Uterus (tissue), 3 donors: ENCODE measurements at regions not wholly inside any gene's neighbourhood (a gene's known extent, or its start where the extent isn't known, plus 50 kb on each side); places are given as distances from the start of the nearest gene placed in this dataset.

Source experiments
- DNase-seq, 2 donors: peaks; one replicate each; pipeline ENCODE4 v3.0.0-alpha.2; 2019 to 2020
- H3K27ac ChIP-seq, 2 donors: fragments of 200-600 bp; sonication (generic); 1 replicate in 1 of 2; 2 replicates in 1 of 2; pipeline ENCODE4 v1.5.1; 2016 to 2018
- H3K27me3 ChIP-seq, 2 donors: fragments of 200-600 bp; sonication (generic); one replicate each; pipeline ENCODE4 v1.5.1; 2018 to 2019; ENCODE audit warnings: control low read depth in 1 of 2
- H3K36me3 ChIP-seq, 2 donors: fragments of 200-600 bp; sonication (generic); one replicate each; pipeline ENCODE4 v1.5.1; 2019; ENCODE audit warnings: control low read depth in 1 of 2
- H3K4me1 ChIP-seq, 2 donors: fragments of 200-600 bp; sonication (generic); one replicate each; pipeline ENCODE4 v1.5.1; 2018 to 2019; ENCODE audit warnings: control low read depth in 1 of 2
- H3K4me3 ChIP-seq, 2 donors: fragments of 200-600 bp; sonication (generic); 1 replicate in 1 of 2; 2 replicates in 1 of 2; pipeline ENCODE4 v1.5.1; 2018 to 2019; ENCODE audit warnings: mild to moderate bottlenecking in 1 of 2
- H3K9me3 ChIP-seq, 2 donors: fragments of 200-600 bp; sonication (generic); one replicate each; pipeline ENCODE4 v1.5.1; 2019; ENCODE audit warnings: control low read depth in 1 of 2
- POLR2A ChIP-seq, 2 donors: fragments of 450-650 bp; IDR thresholded peaks; one replicate each; pipeline ENCODE4 v1.6.1; 2016; ENCODE audit warnings: antibody characterized with exemption in 2 of 2, mild to moderate bottlenecking in 1 of 2, moderate library complexity in 1 of 2
- intact Hi-C: fragments of 100-400 bp; cut with DNase I; formaldehyde crosslinking; loops from one replicate; pipeline ENCODE4 v1.15.1; 2023; ENCODE audit warnings: low total_unique reads
- TF ChIP-seq, protein P1 (sequence below), 4 experiments: fragments of 200-600 bp in 2 of 4; fragments of 450-650 bp in 2 of 4; sonication (generic) in 2 of 4; IDR thresholded peaks; one replicate each; pipeline ENCODE4 v1.5.1; 2016 to 2019; ENCODE audit warnings: antibody characterized with exemption in 4 of 4, mild to moderate bottlenecking in 2 of 4, moderate library complexity in 1 of 4
- donor health status: DM: yes; HTN: yes; CAD: no.

DNA sequence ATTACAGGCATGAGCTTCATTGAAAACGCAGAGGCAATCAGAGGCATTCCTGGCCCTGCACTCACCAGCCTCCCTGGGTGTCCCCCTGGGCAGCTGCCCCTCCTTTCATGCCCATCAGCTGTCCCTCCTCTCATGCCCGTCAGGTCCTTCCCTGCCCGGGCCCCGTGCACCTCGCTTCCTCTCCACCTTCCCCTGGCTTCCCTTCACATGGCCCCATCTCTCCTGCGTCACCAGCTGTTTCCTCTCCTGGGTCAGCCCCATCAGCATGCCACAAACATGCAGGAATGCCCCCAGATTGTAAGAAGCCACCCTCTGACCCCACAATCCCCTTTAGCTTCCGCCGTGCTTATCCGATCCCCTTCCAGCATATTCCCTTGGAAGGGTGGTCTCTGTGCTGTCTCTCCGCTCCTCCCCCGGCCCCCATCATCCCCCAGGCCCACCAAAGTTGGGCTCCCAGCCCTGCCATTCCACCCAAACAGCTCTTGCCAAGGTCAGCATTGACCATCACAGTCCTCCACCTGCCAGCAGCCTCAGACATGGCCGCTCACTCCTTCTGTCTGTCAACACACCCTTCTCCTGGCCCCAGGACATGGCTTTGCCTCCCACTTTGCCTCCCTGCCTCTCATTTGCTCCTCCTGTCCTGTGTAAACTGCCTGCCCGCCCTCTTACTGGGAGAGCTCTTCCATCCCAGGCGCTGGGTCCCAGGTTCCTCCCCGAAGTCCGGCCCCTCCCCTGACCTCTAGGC lies 98.6 kb upstream of the IER5L start:
- H3K27ac ChIP-seq, result no peak overlapping the region
- H3K4me1 ChIP-seq, result no peaks in the 10 kb centered on the region
- peak; percentile 10 to 11 for DNase-seq
- no peaks in the 10 kb centered on the region for H3K27me3 ChIP-seq
- H3K9me3 ChIP-seq, result no peaks in the 10 kb centered on the region
- H3K36me3 ChIP-seq, result no peaks in the 10 kb centered on the region
- H3K4me3 ChIP-seq, result no peak overlapping the region
- intact Hi-C loops, result no loop called here
- TF ChIP-seq, protein P1, sequence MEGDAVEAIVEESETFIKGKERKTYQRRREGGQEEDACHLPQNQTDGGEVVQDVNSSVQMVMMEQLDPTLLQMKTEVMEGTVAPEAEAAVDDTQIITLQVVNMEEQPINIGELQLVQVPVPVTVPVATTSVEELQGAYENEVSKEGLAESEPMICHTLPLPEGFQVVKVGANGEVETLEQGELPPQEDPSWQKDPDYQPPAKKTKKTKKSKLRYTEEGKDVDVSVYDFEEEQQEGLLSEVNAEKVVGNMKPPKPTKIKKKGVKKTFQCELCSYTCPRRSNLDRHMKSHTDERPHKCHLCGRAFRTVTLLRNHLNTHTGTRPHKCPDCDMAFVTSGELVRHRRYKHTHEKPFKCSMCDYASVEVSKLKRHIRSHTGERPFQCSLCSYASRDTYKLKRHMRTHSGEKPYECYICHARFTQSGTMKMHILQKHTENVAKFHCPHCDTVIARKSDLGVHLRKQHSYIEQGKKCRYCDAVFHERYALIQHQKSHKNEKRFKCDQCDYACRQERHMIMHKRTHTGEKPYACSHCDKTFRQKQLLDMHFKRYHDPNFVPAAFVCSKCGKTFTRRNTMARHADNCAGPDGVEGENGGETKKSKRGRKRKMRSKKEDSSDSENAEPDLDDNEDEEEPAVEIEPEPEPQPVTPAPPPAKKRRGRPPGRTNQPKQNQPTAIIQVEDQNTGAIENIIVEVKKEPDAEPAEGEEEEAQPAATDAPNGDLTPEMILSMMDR (IDR thresholded peaks at IDR 0.05), result no peak
- TF ChIP-seq POLR2A (IDR thresholded peaks at IDR 0.05), result no peak

DNA sequence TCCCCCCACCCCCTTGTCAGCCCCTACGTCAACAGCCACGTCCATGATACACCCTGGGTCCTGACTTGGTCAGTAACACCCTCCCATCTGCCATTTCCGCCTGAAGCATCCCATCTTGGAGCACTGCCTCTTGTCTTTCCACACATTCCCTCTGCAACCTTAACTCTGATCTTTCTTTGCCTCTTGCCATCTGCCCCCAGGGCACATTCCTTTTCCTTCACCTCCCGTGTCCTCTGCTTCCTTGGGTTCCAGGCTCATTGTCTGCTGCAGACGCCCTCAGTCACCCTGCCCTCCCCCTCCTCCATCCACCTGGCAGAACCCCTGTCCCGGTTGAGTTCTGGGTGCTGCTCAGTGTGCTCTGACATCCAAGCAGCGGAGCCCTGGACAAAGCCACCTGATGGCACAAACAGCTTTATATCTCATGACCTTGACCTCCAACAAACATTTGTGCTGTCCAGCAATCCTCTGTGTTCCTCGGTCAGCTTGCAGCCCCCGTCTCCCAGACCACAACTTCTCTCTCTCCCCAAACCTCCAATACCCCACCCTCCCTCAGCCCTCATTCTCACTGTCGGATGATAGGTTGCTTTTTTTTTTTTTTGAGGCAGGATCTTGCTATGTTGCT lies 97.7 kb upstream of the IER5L start:
- DNase-seq, result peak in 1 of 2 donors; percentile 7
- H3K27me3 ChIP-seq, result no peaks in the 10 kb centered on the region
- H3K9me3 ChIP-seq, result no peaks in the 10 kb centered on the region
- no peak overlapping the region for H3K27ac ChIP-seq
- TF ChIP-seq POLR2A (IDR thresholded peaks at IDR 0.05), result no peak
- TF ChIP-seq, protein P1 (IDR thresholded peaks at IDR 0.05), result no peak
- no peaks in the 10 kb centered on the region for H3K4me1 ChIP-seq
- H3K36me3 ChIP-seq, result no peaks in the 10 kb centered on the region
- intact Hi-C loops, result no loop called here
- no peak overlapping the region for H3K4me3 ChIP-seq

GRCh38 chr9:129273941-129274684 lies 96.1 kb upstream of the IER5L start:
- DNase-seq, result peak in 1 of 2 donors; percentile 7
- Histone ChIP-seq H3K27ac (no peak overlapping the region), H3K4me1 (no peaks in the 10 kb centered on the region), H3K36me3 (no peaks in the 10 kb centered on the region), H3K9me3 (no peaks in the 10 kb centered on the region), H3K27me3 (no peaks in the 10 kb centered on the region), H3K4me3 (no peak overlapping the region)
- intact Hi-C loops, result no loop called here
- no peak for TF ChIP-seq POLR2A (IDR thresholded peaks at IDR 0.05)
- TF ChIP-seq, protein P1 (IDR thresholded peaks at IDR 0.05), result no peak

DNA sequence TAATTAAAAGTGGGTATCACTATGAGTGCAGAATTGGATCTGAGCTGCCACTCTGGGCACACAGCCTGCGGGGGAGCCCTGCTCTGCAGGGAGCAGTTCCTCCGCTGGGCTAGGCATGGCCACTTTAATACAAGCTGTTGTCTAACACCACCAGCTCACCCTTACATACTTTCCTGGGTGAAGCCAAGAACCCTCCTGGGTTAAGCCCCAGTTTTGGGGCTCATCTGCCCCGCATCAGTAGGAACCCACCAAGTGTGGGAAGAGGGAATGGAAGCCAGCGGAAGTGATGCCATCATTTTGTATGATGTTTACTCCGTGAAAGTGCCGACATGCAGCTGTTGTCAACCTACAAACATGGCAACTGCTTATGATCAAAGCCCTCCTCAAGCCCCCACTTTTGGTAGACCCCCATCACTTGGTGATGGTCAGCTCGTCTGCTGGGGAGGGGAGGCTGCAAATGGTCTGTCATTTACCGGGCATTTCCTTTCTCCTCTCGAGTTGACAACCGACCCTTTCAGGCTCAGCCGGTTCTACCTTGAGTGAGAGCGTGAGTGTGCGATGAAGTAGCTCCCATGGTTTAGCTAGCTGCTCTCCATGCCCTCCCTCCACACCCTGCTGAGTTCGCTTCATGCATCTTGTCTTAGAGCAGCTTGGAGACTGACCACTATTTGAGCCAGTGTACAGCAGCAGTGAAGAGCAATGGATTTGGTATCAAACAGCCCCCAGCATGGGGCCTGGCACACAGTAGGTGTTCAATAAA lies 95.3 kb upstream of the IER5L start:
- peak in 1 of 2 donors; percentile 7 for DNase-seq
- no peak overlapping the region for H3K27ac ChIP-seq
- H3K36me3 ChIP-seq, result no peaks in the 10 kb centered on the region
- TF ChIP-seq, protein P1 (IDR thresholded peaks at IDR 0.05), result no peak
- TF ChIP-seq POLR2A (IDR thresholded peaks at IDR 0.05), result no peak
- no peak overlapping the region for H3K4me3 ChIP-seq
- intact Hi-C loops, result no loop called here
- H3K9me3 ChIP-seq, result no peaks in the 10 kb centered on the region
- no peaks in the 10 kb centered on the region for H3K27me3 ChIP-seq
- no peaks in the 10 kb centered on the region for H3K4me1 ChIP-seq
